ENCODE measurements at regions not wholly inside any gene's neighbourhood (a gene's known extent, or its start where the extent isn't known, plus 50 kb on each side); places are given as distances from the start of the nearest gene placed in this dataset.

- TF ChIP-seq CTCF (IDR thresholded peaks at IDR 0.05; ENCODE audit: insufficient read depth, low read depth, low read length) (no peak), EZH2 (IDR thresholded peaks at IDR 0.05; ENCODE audit: insufficient read depth, low read length) (no peak)
Observed at GRCh38 chr21:21816778-21817177, 818.6 kb downstream of the NCAM2 start.

All from astrocyte (in vitro differentiated cells and primary cell).